Esophagus squamous epithelium (tissue), 5 donors: ENCODE measurements at regions not wholly inside any gene's neighbourhood (a gene's known extent, or its start where the extent isn't known, plus 50 kb on each side); places are given as distances from the start of the nearest gene placed in this dataset.

Experiments used
- DNase-seq: peaks from one replicate; lab custom pipeline; 2025; lab: John Stamatoyannopoulos, UW
- H3K27ac ChIP-seq, 4 donors: fragments of 200-600 bp; sonication (generic); one replicate each; pipeline ENCODE4 v1.5.1; 2016 to 2019; ENCODE audit warnings: mild to moderate bottlenecking in 1 of 4
- H3K27me3 ChIP-seq, 4 donors: fragments of 200-600 bp; sonication (generic); 1 replicate in 3 of 4; 2 replicates in 1 of 4; pipeline versions ENCODE4 v1.5.1 to v1.6.0; 2017 to 2021; ENCODE audit warnings: antibody characterized with exemption in 1 of 4
- H3K36me3 ChIP-seq, 3 donors: fragments of 200-600 bp; sonication (generic); one replicate each; pipeline ENCODE4 v1.5.1; 2016 to 2019
- H3K4me1 ChIP-seq, 3 donors: fragments of 200-600 bp; sonication (generic); one replicate each; pipeline ENCODE4 v1.5.1; 2017 to 2019
- H3K4me3 ChIP-seq, 4 donors: fragments of 200-600 bp; sonication (generic); 1 replicate in 3 of 4; 2 replicates in 1 of 4; pipeline ENCODE4 v1.5.1; 2016 to 2019; ENCODE audit warnings: mild to moderate bottlenecking in 2 of 4, moderate library complexity in 1 of 4
- H3K9me3 ChIP-seq, 3 donors: fragments of 200-600 bp; sonication (generic); one replicate each; pipeline ENCODE4 v1.5.1; 2016 to 2019
- POLR2A ChIP-seq, 4 donors: fragments of 450-650 bp; IDR thresholded peaks; one replicate each; pipeline ENCODE4 v1.6.1; 2017; ENCODE audit warnings: antibody characterized with exemption in 4 of 4, mild to moderate bottlenecking in 4 of 4, moderate library complexity in 3 of 4
- WGBS, 2 donors: methylation state at CpG; one replicate each; pipeline ENCODE4 v1.1.5; 2018; 5-methylcytosine and 5-hydroxymethylcytosine counted together
- intact Hi-C: fragments of 100-400 bp; cut with DNase I; formaldehyde crosslinking; loops from one replicate; pipeline ENCODE4 v1.15.0; 2022
- TF ChIP-seq, protein P1 (sequence below), 6 experiments: fragments of 450-650 bp in 4 of 6; fragments of 200-600 bp in 2 of 6; sonication (generic) in 2 of 6; IDR thresholded peaks; one replicate each; pipeline ENCODE4 v1.5.1; 2016 to 2019; ENCODE audit warnings: antibody characterized with exemption in 6 of 6, mild to moderate bottlenecking in 4 of 6, moderate library complexity in 4 of 6
- donor health status: DM: yes; HTN: yes; CAD: no.

DNA sequence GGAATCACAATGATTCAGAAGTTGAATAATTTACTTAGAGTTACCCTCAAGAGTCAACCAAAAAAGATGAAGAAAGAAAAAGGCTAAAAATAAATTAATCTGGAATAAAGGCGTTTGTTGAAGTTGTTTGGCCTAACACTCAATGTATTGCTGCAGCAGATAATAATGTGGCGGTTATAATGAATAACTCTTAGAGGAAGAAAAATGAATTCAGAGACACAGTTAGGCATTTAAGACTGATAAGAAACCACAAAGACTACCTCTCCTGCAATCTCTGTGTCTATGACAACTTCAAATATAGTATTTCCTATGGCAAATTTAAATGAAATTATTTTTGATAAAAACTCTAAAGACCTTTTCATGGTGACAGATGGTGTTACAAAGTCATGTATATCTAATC, 1369.1 kb upstream of the AGA start:
- no peaks in the 10 kb centered on the region for H3K4me1 ChIP-seq
- 43 to 46% methylated on average over 2 of the region's 2 CpGs for WGBS, 2 donors
- intact Hi-C loops = no loop called here
- no peaks in the 10 kb centered on the region for H3K27me3 ChIP-seq
- no peaks in the 10 kb centered on the region for H3K9me3 ChIP-seq
- no peak overlapping the region for H3K4me3 ChIP-seq
- H3K27ac ChIP-seq = no peak overlapping the region
- DNase-seq = no peak
- no peaks in the 10 kb centered on the region for H3K36me3 ChIP-seq
- no peak for TF ChIP-seq POLR2A (IDR thresholded peaks at IDR 0.05)
- TF ChIP-seq, protein P1, sequence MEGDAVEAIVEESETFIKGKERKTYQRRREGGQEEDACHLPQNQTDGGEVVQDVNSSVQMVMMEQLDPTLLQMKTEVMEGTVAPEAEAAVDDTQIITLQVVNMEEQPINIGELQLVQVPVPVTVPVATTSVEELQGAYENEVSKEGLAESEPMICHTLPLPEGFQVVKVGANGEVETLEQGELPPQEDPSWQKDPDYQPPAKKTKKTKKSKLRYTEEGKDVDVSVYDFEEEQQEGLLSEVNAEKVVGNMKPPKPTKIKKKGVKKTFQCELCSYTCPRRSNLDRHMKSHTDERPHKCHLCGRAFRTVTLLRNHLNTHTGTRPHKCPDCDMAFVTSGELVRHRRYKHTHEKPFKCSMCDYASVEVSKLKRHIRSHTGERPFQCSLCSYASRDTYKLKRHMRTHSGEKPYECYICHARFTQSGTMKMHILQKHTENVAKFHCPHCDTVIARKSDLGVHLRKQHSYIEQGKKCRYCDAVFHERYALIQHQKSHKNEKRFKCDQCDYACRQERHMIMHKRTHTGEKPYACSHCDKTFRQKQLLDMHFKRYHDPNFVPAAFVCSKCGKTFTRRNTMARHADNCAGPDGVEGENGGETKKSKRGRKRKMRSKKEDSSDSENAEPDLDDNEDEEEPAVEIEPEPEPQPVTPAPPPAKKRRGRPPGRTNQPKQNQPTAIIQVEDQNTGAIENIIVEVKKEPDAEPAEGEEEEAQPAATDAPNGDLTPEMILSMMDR (IDR thresholded peaks at IDR 0.05) = no peak

- Histone ChIP-seq H3K4me1 (no peaks in the 10 kb centered on the region), H3K4me3 (no peak overlapping the region), H3K9me3 (no peaks in the 10 kb centered on the region), H3K27me3 (no peaks in the 10 kb centered on the region), H3K36me3 (no peaks in the 10 kb centered on the region), H3K27ac (no peak overlapping the region)
- no peak for DNase-seq
- 86 to 90% methylated on average over 3 to 8 of the region's 17 CpGs for WGBS, 2 donors
- TF ChIP-seq, protein P1 (IDR thresholded peaks at IDR 0.05) = no peak
- TF ChIP-seq POLR2A (IDR thresholded peaks at IDR 0.05) = no peak
- intact Hi-C loops = no loop called here
Observed at GRCh38 chr4:178812866-178813265, 1370.6 kb upstream of the AGA start.

- Histone ChIP-seq H3K4me1 (no peaks in the 10 kb centered on the region), H3K27ac (no peak overlapping the region), H3K27me3 (no peaks in the 10 kb centered on the region), H3K9me3 (no peaks in the 10 kb centered on the region), H3K36me3 (no peaks in the 10 kb centered on the region), H3K4me3 (no peak overlapping the region)
- intact Hi-C loops = no loop called here
- no peak for TF ChIP-seq POLR2A (IDR thresholded peaks at IDR 0.05)
- TF ChIP-seq, protein P1 (IDR thresholded peaks at IDR 0.05) = no peak
- no peak for DNase-seq
- 81% methylated on average over 2 of the region's 2 CpGs for WGBS, 2 donors
Observed at GRCh38 chr4:178814908-178815307, 1372.7 kb upstream of the AGA start.

GRCh38 chr4:178823673-178824295, 1381.5 kb upstream of the AGA start:
- no peaks in the 10 kb centered on the region for H3K27me3 ChIP-seq
- no peak overlapping the region for H3K27ac ChIP-seq
- 64 to 69% methylated on average over 2 of the region's 2 CpGs for WGBS, 2 donors
- H3K36me3 ChIP-seq = no peaks in the 10 kb centered on the region
- intact Hi-C loops = no loop called here
- no peaks in the 10 kb centered on the region for H3K4me1 ChIP-seq
- no peak for TF ChIP-seq POLR2A (IDR thresholded peaks at IDR 0.05)
- no peak for DNase-seq
- no peaks in the 10 kb centered on the region for H3K9me3 ChIP-seq
- no peak overlapping the region for H3K4me3 ChIP-seq

- no peak for TF ChIP-seq POLR2A (IDR thresholded peaks at IDR 0.05)
- TF ChIP-seq, protein P1 (IDR thresholded peaks at IDR 0.05) = no peak
- no peaks in the 10 kb centered on the region for H3K27me3 ChIP-seq
- H3K4me1 ChIP-seq = no peaks in the 10 kb centered on the region
- 70 to 83% methylated on average over 1 of the region's 1 CpG for WGBS, 2 donors
- H3K27ac ChIP-seq = no peak overlapping the region
- intact Hi-C loops = no loop called here
- no peaks in the 10 kb centered on the region for H3K9me3 ChIP-seq
- H3K4me3 ChIP-seq = no peak overlapping the region
- DNase-seq = no peak
- no peaks in the 10 kb centered on the region for H3K36me3 ChIP-seq
Observed at GRCh38 chr4:178836865-178837264, 1394.6 kb upstream of the AGA start.

- DNase-seq = no peak
- H3K9me3 ChIP-seq = no peaks in the 10 kb centered on the region
- H3K36me3 ChIP-seq = no peaks in the 10 kb centered on the region
- TF ChIP-seq, protein P1 (IDR thresholded peaks at IDR 0.05) = no peak
- no peak for TF ChIP-seq POLR2A (IDR thresholded peaks at IDR 0.05)
- H3K27me3 ChIP-seq = no peaks in the 10 kb centered on the region
- no peaks in the 10 kb centered on the region for H3K4me1 ChIP-seq
- intact Hi-C loops = no loop called here
- H3K27ac ChIP-seq = no peak overlapping the region
- 64 to 66% methylated on average over 2 of the region's 2 CpGs for WGBS, 2 donors
- H3K4me3 ChIP-seq = no peak overlapping the region
Observed at GRCh38 chr4:178838776-178839175, 1396.5 kb upstream of the AGA start.
